ENCODE measurements at regions not wholly inside any gene's neighbourhood (a gene's known extent, or its start where the extent isn't known, plus 50 kb on each side); places are given as distances from the start of the nearest gene placed in this dataset.

- no peak overlapping the region for H3K27ac Mint-ChIP-seq
These were observed 427.8 kb upstream of the MYT1L start for GRCh38 chr2:2758793-2759367.

GRCh38 chr2:2757764-2758163 is 426.7 kb upstream of the MYT1L start:
- H3K9me3 Mint-ChIP-seq, result peaks cover 15% of the 10 kb centered on the region
- H3K4me1 Mint-ChIP-seq (ENCODE audit: low read depth), result no peaks in the 10 kb centered on the region
- H3K36me3 Mint-ChIP-seq (ENCODE audit: low read depth), result no peaks in the 10 kb centered on the region
- no peak overlapping the region for H3K4me3 Mint-ChIP-seq
- H3K27ac Mint-ChIP-seq, result no peak overlapping the region
- H3K27me3 Mint-ChIP-seq (ENCODE audit: low read depth), result no peaks in the 10 kb centered on the region

More at GRCh38 chr2:2758793-2759367, 427.8 kb upstream of the MYT1L start:
- H3K4me1 Mint-ChIP-seq (ENCODE audit: low read depth), result no peaks in the 10 kb centered on the region
- no peak overlapping the region for H3K4me3 Mint-ChIP-seq
- H3K9me3 Mint-ChIP-seq, result peaks cover 9% of the 10 kb centered on the region
- H3K27me3 Mint-ChIP-seq (ENCODE audit: low read depth), result no peaks in the 10 kb centered on the region
- H3K36me3 Mint-ChIP-seq (ENCODE audit: low read depth), result no peaks in the 10 kb centered on the region

- Mint-ChIP-seq H3K4me3 (no peak overlapping the region), H3K27me3 (ENCODE audit: low read depth) (no peaks in the 10 kb centered on the region), H3K27ac (no peak overlapping the region), H3K36me3 (ENCODE audit: low read depth) (no peaks in the 10 kb centered on the region), H3K4me1 (ENCODE audit: low read depth) (no peaks in the 10 kb centered on the region), H3K9me3 (peaks cover 16% of the 10 kb centered on the region)
These were observed 425.8 kb upstream of the MYT1L start for GRCh38 chr2:2756886-2757285.

GRCh38 chr2:2755990-2756389 is 424.9 kb upstream of the MYT1L start:
- Mint-ChIP-seq H3K4me1 (ENCODE audit: low read depth) (no peaks in the 10 kb centered on the region), H3K36me3 (ENCODE audit: low read depth) (no peaks in the 10 kb centered on the region), H3K9me3 (peaks cover 23% of the 10 kb centered on the region), H3K4me3 (no peak overlapping the region), H3K27me3 (ENCODE audit: low read depth) (no peaks in the 10 kb centered on the region), H3K27ac (no peak overlapping the region)

GRCh38 chr2:2754940-2755339 is 423.9 kb upstream of the MYT1L start:
- Mint-ChIP-seq H3K4me1 (ENCODE audit: low read depth) (no peaks in the 10 kb centered on the region), H3K4me3 (no peak overlapping the region), H3K27ac (no peak overlapping the region), H3K27me3 (ENCODE audit: low read depth) (no peaks in the 10 kb centered on the region), H3K36me3 (ENCODE audit: low read depth) (no peaks in the 10 kb centered on the region), H3K9me3 (peaks cover 23% of the 10 kb centered on the region)

GRCh38 chr2:2751715-2752315 is 420.7 kb upstream of the MYT1L start:
- H3K36me3 Mint-ChIP-seq (ENCODE audit: low read depth), result no peaks in the 10 kb centered on the region
- no peak overlapping the region for H3K27ac Mint-ChIP-seq
- H3K9me3 Mint-ChIP-seq, result peaks cover 24% of the 10 kb centered on the region
- H3K4me1 Mint-ChIP-seq (ENCODE audit: low read depth), result no peaks in the 10 kb centered on the region
- H3K4me3 Mint-ChIP-seq, result no peak overlapping the region
- no peaks in the 10 kb centered on the region for H3K27me3 Mint-ChIP-seq (ENCODE audit: low read depth)

- no peak overlapping the region for H3K27ac Mint-ChIP-seq
- no peaks in the 10 kb centered on the region for H3K27me3 Mint-ChIP-seq (ENCODE audit: low read depth)
- no peaks in the 10 kb centered on the region for H3K4me1 Mint-ChIP-seq (ENCODE audit: low read depth)
- H3K9me3 Mint-ChIP-seq, result peaks cover 24% of the 10 kb centered on the region
- H3K4me3 Mint-ChIP-seq, result no peak overlapping the region
- H3K36me3 Mint-ChIP-seq (ENCODE audit: low read depth), result no peaks in the 10 kb centered on the region
These were observed 420.0 kb upstream of the MYT1L start for GRCh38 chr2:2750867-2751714.

- Mint-ChIP-seq H3K27ac (no peak overlapping the region), H3K27me3 (ENCODE audit: low read depth) (no peaks in the 10 kb centered on the region), H3K4me3 (no peak overlapping the region), H3K36me3 (ENCODE audit: low read depth) (no peaks in the 10 kb centered on the region), H3K9me3 (peaks cover 21% of the 10 kb centered on the region), H3K4me1 (ENCODE audit: low read depth) (no peaks in the 10 kb centered on the region)
These were observed 418.1 kb upstream of the MYT1L start for GRCh38 chr2:2749206-2749598.

- no peaks in the 10 kb centered on the region for H3K27me3 Mint-ChIP-seq (ENCODE audit: low read depth)
- H3K4me1 Mint-ChIP-seq (ENCODE audit: low read depth), result no peaks in the 10 kb centered on the region
- no peak overlapping the region for H3K27ac Mint-ChIP-seq
- H3K9me3 Mint-ChIP-seq, result peaks cover 20% of the 10 kb centered on the region
- H3K4me3 Mint-ChIP-seq, result no peak overlapping the region
- H3K36me3 Mint-ChIP-seq (ENCODE audit: low read depth), result no peaks in the 10 kb centered on the region
These were observed 417.5 kb upstream of the MYT1L start for GRCh38 chr2:2748399-2749205.

GRCh38 chr2:2747797-2748301 is 416.8 kb upstream of the MYT1L start:
- Mint-ChIP-seq H3K36me3 (ENCODE audit: low read depth) (no peaks in the 10 kb centered on the region), H3K4me1 (ENCODE audit: low read depth) (no peaks in the 10 kb centered on the region), H3K9me3 (peaks cover 15% of the 10 kb centered on the region), H3K27me3 (ENCODE audit: low read depth) (no peaks in the 10 kb centered on the region), H3K4me3 (no peak overlapping the region), H3K27ac (no peak overlapping the region)

GRCh38 chr2:2746731-2747130 is 415.7 kb upstream of the MYT1L start:
- H3K36me3 Mint-ChIP-seq (ENCODE audit: low read depth), result no peaks in the 10 kb centered on the region
- H3K4me1 Mint-ChIP-seq (ENCODE audit: low read depth), result no peaks in the 10 kb centered on the region
- no peak overlapping the region for H3K4me3 Mint-ChIP-seq
- H3K27ac Mint-ChIP-seq, result no peak overlapping the region
- H3K27me3 Mint-ChIP-seq (ENCODE audit: low read depth), result no peaks in the 10 kb centered on the region
- H3K9me3 Mint-ChIP-seq, result peaks cover 11% of the 10 kb centered on the region

GRCh38 chr2:2744958-2745715 is 414.1 kb upstream of the MYT1L start:
- H3K9me3 Mint-ChIP-seq, result peaks cover 3% of the 10 kb centered on the region
- no peak overlapping the region for H3K4me3 Mint-ChIP-seq
- H3K36me3 Mint-ChIP-seq (ENCODE audit: low read depth), result no peaks in the 10 kb centered on the region
- no peak overlapping the region for H3K27ac Mint-ChIP-seq
- no peaks in the 10 kb centered on the region for H3K4me1 Mint-ChIP-seq (ENCODE audit: low read depth)
- H3K27me3 Mint-ChIP-seq (ENCODE audit: low read depth), result no peaks in the 10 kb centered on the region

- no peaks in the 10 kb centered on the region for H3K4me1 Mint-ChIP-seq (ENCODE audit: low read depth)
- no peak overlapping the region for H3K27ac Mint-ChIP-seq
- H3K9me3 Mint-ChIP-seq, result no peaks in the 10 kb centered on the region
- no peaks in the 10 kb centered on the region for H3K36me3 Mint-ChIP-seq (ENCODE audit: low read depth)
- H3K27me3 Mint-ChIP-seq (ENCODE audit: low read depth), result no peaks in the 10 kb centered on the region
- no peak overlapping the region for H3K4me3 Mint-ChIP-seq
These were observed 413.0 kb upstream of the MYT1L start for GRCh38 chr2:2744107-2744506.

- H3K36me3 Mint-ChIP-seq (ENCODE audit: low read depth), result no peaks in the 10 kb centered on the region
- H3K27me3 Mint-ChIP-seq (ENCODE audit: low read depth), result no peaks in the 10 kb centered on the region
- H3K9me3 Mint-ChIP-seq, result no peaks in the 10 kb centered on the region
- no peak overlapping the region for H3K27ac Mint-ChIP-seq
- no peaks in the 10 kb centered on the region for H3K4me1 Mint-ChIP-seq (ENCODE audit: low read depth)
- H3K4me3 Mint-ChIP-seq, result no peak overlapping the region
These were observed 412.1 kb upstream of the MYT1L start for GRCh38 chr2:2743164-2743571.

Measured in T-helper 1 cell treated with Interleukin-12 subunit alpha and Interleukin-12 subunit beta and Interleukin-4 antibody, amounts not matched to agents 30 μg/mL and 1 μg/mL, for 36 hours (primary cell).